SK-N-SH treated with all-trans-retinoic acid at 6 μM for 48 hours (cell line): ENCODE measurements at regions not wholly inside any gene's neighbourhood (a gene's known extent, or its start where the extent isn't known, plus 50 kb on each side); places are given as distances from the start of the nearest gene placed in this dataset.
A peak's percentile ranks its signal among the peaks of the same experiment; 100 is the strongest.

Experiments used
- ATAC-seq: fragments of 200-7000 bp; cut with Tn5 transposase; 3 replicates; pipeline ENCODE4 v1.9.1; 2020; ENCODE audit warnings: mild to moderate bottlenecking, moderate library complexity
- ARNTL ChIP-seq: fragments of 450-650 bp; formaldehyde crosslinking; IDR thresholded peaks from 2 replicates; pipeline ENCODE4 v1.5.0; 2020; ENCODE audit warnings: low read depth, mild to moderate bottlenecking, moderate library complexity, borderline replicate concordance
- BACH2 ChIP-seq: fragments of 250-450 bp; sonication (Bioruptor Pico); IDR thresholded peaks from 2 replicates; pipeline ENCODE4 v1.9.0; 2021; ENCODE audit warnings: mild to moderate bottlenecking, borderline replicate concordance
- CSDC2 ChIP-seq: fragments of 250-450 bp; sonication (Bioruptor Pico); IDR thresholded peaks from 2 replicates; pipeline ENCODE4 v1.5.0; 2020; ENCODE audit warnings: mild to moderate bottlenecking, moderate library complexity
- ESRRG ChIP-seq: fragments of 250-450 bp; sonication (Bioruptor Pico); IDR thresholded peaks from 2 replicates; pipeline ENCODE4 v1.6.1; 2021; ENCODE audit warnings: mild to moderate bottlenecking
- ISL1 ChIP-seq: fragments of 250-450 bp; sonication (Bioruptor Pico); IDR thresholded peaks from 2 replicates; pipeline ENCODE4 v2.1.2; 2022; ENCODE audit warnings: mild to moderate bottlenecking, moderate library complexity
- PPARA ChIP-seq: fragments of 250-450 bp; sonication (Bioruptor Pico); IDR thresholded peaks from 2 replicates; pipeline ENCODE4 v1.5.0; 2020; ENCODE audit warnings: mild to moderate bottlenecking, borderline replicate concordance
- RARB ChIP-seq: fragments of 250-450 bp; sonication (Bioruptor Pico); IDR thresholded peaks from 2 replicates; pipeline ENCODE4 v1.8.0; 2021; ENCODE audit warnings: mild to moderate bottlenecking, moderate library complexity
- SNAI2 ChIP-seq: fragments of 250-450 bp; sonication (Bioruptor Pico); IDR thresholded peaks from 2 replicates; pipeline ENCODE4 v1.5.0; 2020; ENCODE audit warnings: mild to moderate bottlenecking, moderate library complexity
- TCF4 ChIP-seq: fragments of 250-450 bp; sonication (Bioruptor Pico); IDR thresholded peaks from 2 replicates; pipeline ENCODE4 v1.8.0; 2021; ENCODE audit warnings: mild to moderate bottlenecking, moderate library complexity, borderline replicate concordance
- TSHZ2 ChIP-seq: fragments of 250-450 bp; sonication (Bioruptor Pico); IDR thresholded peaks from 2 replicates; pipeline ENCODE4 v1.5.0; 2020; ENCODE audit warnings: mild to moderate bottlenecking, moderate library complexity
- ZC3H10 ChIP-seq: fragments of 250-450 bp; sonication (Bioruptor Pico); IDR thresholded peaks from 2 replicates; pipeline ENCODE4 v1.5.1; 2021; ENCODE audit warnings: mild to moderate bottlenecking, moderate library complexity
- ZFP3 ChIP-seq: fragments of 250-450 bp; sonication (Bioruptor Pico); IDR thresholded peaks from 2 replicates; pipeline ENCODE4 v1.5.0; 2020; ENCODE audit warnings: mild to moderate bottlenecking, moderate library complexity
- ZFP30 ChIP-seq: fragments of 450-650 bp; formaldehyde crosslinking; IDR thresholded peaks from 2 replicates; pipeline ENCODE4 v1.5.0; 2022; ENCODE audit warnings: mild to moderate bottlenecking, moderate library complexity
- ZNF565 ChIP-seq: fragments of 450-650 bp; formaldehyde crosslinking; conservative IDR thresholded peaks from 2 replicates; pipeline ENCODE4 v1.5.0; 2020; ENCODE audit warnings: low read depth, mild to moderate bottlenecking, moderate library complexity
- ZNF70 ChIP-seq: fragments of 450-650 bp; formaldehyde crosslinking; IDR thresholded peaks from 2 replicates; pipeline ENCODE4 v1.5.0; 2020; ENCODE audit warnings: mild to moderate bottlenecking, moderate library complexity
- ZNF8 ChIP-seq: fragments of 450-650 bp; formaldehyde crosslinking; IDR thresholded peaks from 2 replicates; pipeline ENCODE4 v1.5.0; 2020; ENCODE audit warnings: mild to moderate bottlenecking, moderate library complexity
- TF ChIP-seq, protein P1 (sequence below): fragments of 250-450 bp; sonication (Bioruptor Pico); IDR thresholded peaks from 2 replicates; pipeline ENCODE4 v1.5.1; 2021; ENCODE audit warnings: mild to moderate bottlenecking, moderate library complexity
- TF ChIP-seq, protein P2 (sequence below): fragments of 250-450 bp; sonication (Bioruptor Pico); IDR thresholded peaks from 2 replicates; pipeline ENCODE4 v1.8.0; 2021; ENCODE audit warnings: low read depth, mild to moderate bottlenecking, moderate library complexity, borderline replicate concordance
- TF ChIP-seq, protein P3 (sequence below): fragments of 250-450 bp; sonication (Bioruptor Pico); IDR thresholded peaks from 2 replicates; pipeline ENCODE4 v1.5.1; 2020; ENCODE audit warnings: low read depth, mild to moderate bottlenecking, moderate library complexity
- TF ChIP-seq, protein P4 (sequence below): fragments of 250-450 bp; sonication (Bioruptor Pico); IDR thresholded peaks from 2 replicates; pipeline ENCODE4 v1.8.0; 2020; ENCODE audit warnings: mild to moderate bottlenecking, moderate library complexity, borderline replicate concordance

DNA sequence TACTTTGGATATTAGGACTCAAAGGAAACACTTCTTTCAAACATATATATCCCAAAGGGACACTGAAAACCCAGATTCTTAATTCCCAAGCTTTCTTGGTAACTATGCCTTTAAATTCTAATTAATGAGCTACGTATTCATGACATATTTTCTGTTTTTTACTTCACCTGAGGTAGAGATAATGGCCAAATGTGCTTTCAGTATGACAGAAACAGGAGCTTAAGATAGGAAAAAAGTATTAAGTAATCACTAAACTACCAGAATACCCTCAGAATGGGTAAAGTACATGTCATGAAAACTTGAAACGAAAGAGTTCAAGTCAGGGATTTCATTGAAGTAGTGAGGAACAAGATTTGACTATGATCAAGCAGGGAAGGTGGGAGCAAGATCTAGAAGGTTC, 478.5 kb downstream of the AGTPBP1 start:
- no peak for ATAC-seq
- no peak for TF ChIP-seq SNAI2 (CRISPR knock-in tag)
- TF ChIP-seq BACH2 (CRISPR knock-in tag): no peak
- no peak for TF ChIP-seq ZC3H10 (CRISPR knock-in tag)

- ATAC-seq: peak; percentile 30; the same call in 2 of the 3 replicates
- TF ChIP-seq BACH2 (CRISPR knock-in tag) (no peak), RARB (no peak), ESRRG (CRISPR knock-in tag) (peak; percentile 99), ZC3H10 (CRISPR knock-in tag) (no peak), PPARA (CRISPR knock-in tag) (0 out of 2 replicates have a peak, but pooled peaks have one; percentile 18), ZFP30 (0 out of 2 replicates have a peak, but pooled peaks have one; percentile 24), ZNF70 (CRISPR knock-in tag) (peak; percentile 47; the same call in 1 of the 2 replicates), TSHZ2 (CRISPR knock-in tag) (peak; percentile 100), CSDC2 (CRISPR knock-in tag) (no peak), ISL1 (CRISPR knock-in tag) (peak; percentile 96), SNAI2 (CRISPR knock-in tag) (peak; percentile 64), TCF4 (CRISPR knock-in tag) (peak; percentile 100), ZFP3 (CRISPR knock-in tag) (0 out of 2 replicates have a peak, but pooled peaks have one; percentile 47), ZNF8 (CRISPR knock-in tag) (peak; percentile 55; the same call in 1 of the 2 replicates)
- TF ChIP-seq, protein P1, sequence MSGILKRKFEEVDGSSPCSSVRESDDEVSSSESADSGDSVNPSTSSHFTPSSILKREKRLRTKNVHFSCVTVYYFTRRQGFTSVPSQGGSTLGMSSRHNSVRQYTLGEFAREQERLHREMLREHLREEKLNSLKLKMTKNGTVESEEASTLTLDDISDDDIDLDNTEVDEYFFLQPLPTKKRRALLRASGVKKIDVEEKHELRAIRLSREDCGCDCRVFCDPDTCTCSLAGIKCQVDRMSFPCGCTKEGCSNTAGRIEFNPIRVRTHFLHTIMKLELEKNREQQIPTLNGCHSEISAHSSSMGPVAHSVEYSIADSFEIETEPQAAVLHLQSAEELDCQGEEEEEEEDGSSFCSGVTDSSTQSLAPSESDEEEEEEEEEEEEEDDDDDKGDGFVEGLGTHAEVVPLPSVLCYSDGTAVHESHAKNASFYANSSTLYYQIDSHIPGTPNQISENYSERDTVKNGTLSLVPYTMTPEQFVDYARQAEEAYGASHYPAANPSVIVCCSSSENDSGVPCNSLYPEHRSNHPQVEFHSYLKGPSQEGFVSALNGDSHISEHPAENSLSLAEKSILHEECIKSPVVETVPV (CRISPR knock-in tag): peak; percentile 90
- TF ChIP-seq, protein P2, sequence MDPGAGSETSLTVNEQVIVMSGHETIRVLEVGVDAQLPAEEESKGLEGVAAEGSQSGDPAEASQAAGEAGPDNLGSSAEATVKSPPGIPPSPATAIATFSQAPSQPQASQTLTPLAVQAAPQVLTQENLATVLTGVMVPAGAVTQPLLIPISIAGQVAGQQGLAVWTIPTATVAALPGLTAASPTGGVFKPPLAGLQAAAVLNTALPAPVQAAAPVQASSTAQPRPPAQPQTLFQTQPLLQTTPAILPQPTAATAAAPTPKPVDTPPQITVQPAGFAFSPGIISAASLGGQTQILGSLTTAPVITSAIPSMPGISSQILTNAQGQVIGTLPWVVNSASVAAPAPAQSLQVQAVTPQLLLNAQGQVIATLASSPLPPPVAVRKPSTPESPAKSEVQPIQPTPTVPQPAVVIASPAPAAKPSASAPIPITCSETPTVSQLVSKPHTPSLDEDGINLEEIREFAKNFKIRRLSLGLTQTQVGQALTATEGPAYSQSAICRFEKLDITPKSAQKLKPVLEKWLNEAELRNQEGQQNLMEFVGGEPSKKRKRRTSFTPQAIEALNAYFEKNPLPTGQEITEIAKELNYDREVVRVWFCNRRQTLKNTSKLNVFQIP (CRISPR knock-in tag): peak; percentile 16; the same call in 1 of the 2 replicates
- TF ChIP-seq, protein P3, sequence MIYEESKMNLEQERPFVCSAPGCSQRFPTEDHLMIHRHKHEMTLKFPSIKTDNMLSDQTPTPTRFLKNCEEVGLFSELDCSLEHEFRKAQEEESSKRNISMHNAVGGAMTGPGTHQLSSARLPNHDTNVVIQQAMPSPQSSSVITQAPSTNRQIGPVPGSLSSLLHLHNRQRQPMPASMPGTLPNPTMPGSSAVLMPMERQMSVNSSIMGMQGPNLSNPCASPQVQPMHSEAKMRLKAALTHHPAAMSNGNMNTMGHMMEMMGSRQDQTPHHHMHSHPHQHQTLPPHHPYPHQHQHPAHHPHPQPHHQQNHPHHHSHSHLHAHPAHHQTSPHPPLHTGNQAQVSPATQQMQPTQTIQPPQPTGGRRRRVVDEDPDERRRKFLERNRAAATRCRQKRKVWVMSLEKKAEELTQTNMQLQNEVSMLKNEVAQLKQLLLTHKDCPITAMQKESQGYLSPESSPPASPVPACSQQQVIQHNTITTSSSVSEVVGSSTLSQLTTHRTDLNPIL: peak; percentile 83
- TF ChIP-seq, protein P4, sequence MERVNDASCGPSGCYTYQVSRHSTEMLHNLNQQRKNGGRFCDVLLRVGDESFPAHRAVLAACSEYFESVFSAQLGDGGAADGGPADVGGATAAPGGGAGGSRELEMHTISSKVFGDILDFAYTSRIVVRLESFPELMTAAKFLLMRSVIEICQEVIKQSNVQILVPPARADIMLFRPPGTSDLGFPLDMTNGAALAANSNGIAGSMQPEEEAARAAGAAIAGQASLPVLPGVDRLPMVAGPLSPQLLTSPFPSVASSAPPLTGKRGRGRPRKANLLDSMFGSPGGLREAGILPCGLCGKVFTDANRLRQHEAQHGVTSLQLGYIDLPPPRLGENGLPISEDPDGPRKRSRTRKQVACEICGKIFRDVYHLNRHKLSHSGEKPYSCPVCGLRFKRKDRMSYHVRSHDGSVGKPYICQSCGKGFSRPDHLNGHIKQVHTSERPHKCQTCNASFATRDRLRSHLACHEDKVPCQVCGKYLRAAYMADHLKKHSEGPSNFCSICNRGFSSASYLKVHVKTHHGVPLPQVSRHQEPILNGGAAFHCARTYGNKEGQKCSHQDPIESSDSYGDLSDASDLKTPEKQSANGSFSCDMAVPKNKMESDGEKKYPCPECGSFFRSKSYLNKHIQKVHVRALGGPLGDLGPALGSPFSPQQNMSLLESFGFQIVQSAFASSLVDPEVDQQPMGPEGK (CRISPR knock-in tag): peak; percentile 65; the same call in 1 of the 2 replicates
These were observed 479.4 kb downstream of the AGTPBP1 start for GRCh38 chr9:85262333-85262732.

- TF ChIP-seq ZNF565 (CRISPR knock-in tag): no peak
- no peak for TF ChIP-seq ZNF70 (CRISPR knock-in tag)
- TF ChIP-seq PPARA (CRISPR knock-in tag): no peak
- no peak for TF ChIP-seq ZNF8 (CRISPR knock-in tag)
- no peak for TF ChIP-seq CSDC2 (CRISPR knock-in tag)
- TF ChIP-seq TSHZ2 (CRISPR knock-in tag): no peak
- TF ChIP-seq ARNTL (CRISPR knock-in tag): no peak
- ATAC-seq: no peak
These were observed 481.4 kb downstream of the AGTPBP1 start for GRCh38 chr9:85260275-85260845.
